Stimulated activated CD4-positive, alpha-beta T cell treated with anti-CD3 and anti-CD28 coated beads, Interleukin-12 subunit alpha, Interleukin-12 subunit beta, amount 100 ng/mL, for 24 hours (primary cell): ENCODE measurements at regions not wholly inside any gene's neighbourhood (a gene's known extent, or its start where the extent isn't known, plus 50 kb on each side); places are given as distances from the start of the nearest gene placed in this dataset.
"Not testable (repeated sequence)": the region's sequence is repeated elsewhere in the genome, so short reads cannot be mapped to it uniquely, and the experiment has no call there.

Experiments
- DNase-seq, 2 experiments: peaks; one replicate each; pipeline ENCODE4 v3.0.0-alpha.2; 2020; ENCODE audit warnings: low read depth in 2 of 2

DNA sequence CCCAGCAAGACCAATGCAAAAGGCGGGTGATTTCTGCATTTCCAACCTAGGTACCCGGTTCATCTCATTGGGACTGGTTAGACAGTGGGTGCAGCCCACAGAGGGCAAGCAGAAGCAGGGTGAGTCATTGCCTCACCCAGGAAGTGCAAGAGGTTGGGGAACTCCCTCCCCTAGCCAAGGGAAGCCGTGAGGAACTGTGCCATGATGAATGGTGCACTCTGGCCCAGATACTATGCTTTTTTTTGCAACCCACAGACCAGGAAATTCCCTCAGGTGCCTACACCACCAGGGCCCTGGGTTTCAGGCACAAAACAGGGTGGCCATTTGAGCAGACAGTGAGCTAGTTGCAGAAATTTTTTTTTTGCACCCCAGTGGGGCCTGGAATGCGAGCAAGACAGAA lies 662.6 kb upstream of the ACVR2A start:
- peak; percentile 31 to 33 for DNase-seq

DNA sequence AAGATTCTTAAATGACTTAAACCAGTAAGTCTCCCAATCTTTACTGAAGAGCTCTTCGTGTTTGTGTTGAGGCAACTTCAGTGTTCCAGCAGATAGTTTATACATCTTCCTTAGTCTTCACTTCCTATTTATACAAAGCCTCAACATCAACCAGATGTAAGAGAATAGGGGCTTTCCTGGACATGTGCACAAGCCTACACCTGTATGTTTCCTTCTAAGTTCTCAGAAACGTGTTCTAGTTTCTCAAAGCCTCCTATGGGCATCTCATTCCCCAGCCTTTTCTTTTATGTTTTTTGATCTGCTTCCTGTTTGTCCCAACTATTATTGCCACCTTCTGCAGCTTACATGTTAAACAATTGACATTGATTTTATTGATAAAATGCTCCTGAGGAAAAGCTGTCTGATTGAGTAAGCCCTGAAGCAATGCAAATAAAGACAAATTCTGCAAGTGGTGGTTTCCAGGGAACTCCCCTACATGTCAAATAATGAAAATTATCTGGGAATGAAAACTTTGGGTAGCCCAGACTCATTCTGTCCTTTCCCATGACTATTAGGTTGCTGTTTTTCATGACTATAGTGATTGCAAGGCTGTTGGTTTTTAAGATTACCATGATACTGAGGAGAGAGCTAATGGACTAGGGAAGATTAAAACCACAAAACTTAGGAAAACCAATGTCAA lies 663.3 kb upstream of the ACVR2A start:
- no peak for DNase-seq

DNA sequence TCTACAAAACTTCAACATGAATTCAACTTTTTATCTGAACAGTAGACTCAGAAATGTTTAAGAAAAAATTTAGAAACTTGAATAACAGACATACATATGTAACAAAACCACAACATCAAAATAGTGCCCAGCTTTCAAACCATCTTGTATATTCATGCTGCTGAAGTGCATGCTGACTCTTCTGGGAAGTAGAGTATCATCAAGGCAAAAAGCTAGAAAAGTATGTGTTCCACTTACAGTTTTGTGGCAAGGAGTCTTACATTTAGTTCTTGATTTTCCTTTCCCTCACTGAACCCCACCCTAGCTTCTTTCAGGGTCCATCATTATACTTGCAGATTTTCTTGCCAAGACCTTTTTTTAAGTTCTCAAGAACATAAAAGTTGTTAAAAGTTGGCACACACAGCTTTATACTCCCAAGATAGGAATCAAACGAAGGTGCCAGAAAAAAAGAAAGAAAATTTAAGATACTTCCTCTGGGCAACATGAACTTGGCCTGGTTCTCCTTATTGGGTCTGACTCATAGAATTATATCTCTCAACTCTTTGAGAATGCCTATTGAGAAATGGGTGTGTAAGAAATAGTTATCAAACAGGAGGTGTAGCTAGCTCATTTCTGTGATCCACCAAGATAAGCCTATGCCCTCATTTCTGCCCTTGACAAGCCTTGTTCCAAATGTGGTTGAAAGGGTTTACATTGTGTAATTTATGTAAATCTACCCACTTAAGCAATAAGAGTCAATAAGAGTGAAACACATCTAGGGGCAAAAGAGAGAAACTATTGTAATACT lies 667.6 kb upstream of the ACVR2A start:
- DNase-seq: no peak

DNA sequence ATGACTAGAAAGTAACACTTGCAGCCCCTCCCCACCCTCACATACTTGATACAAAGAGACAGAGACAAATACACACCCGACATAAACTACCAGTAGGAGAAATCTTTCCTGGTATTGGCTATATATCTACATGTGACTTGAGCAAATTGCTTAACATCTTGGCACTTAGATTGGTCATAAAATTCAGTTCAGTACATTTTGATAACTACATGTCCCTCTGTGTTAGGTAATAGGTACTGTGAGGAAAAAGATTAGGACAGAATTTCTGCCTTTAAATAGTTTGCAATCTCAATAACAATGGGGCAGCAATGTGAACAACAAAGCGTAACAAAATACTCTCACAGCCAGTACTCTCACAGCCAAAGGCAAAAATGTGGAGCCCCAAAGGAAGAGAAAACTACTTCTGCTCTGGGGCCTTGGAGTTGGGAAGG lies 670.0 kb upstream of the ACVR2A start:
- no peak for DNase-seq

DNA sequence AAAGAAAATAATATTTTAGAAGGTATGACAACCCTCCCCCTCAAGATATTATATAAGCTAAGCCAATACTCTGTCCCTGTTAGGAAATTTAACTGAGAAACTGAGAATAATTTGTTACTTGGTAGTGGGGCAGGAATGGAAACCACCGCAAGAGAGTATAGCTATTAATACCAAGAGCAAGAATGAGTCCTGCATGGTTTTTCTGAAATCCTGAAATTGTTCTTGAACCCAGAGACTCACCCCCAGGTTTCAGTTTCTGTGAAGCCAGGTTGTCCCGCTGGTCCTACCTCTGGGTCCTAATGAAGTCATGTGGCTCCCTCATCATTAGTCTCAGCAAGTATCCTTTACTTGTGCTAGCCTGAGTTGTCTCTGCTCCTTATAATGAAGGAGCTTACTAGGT lies 671.0 kb upstream of the ACVR2A start:
- DNase-seq: no peak

DNA sequence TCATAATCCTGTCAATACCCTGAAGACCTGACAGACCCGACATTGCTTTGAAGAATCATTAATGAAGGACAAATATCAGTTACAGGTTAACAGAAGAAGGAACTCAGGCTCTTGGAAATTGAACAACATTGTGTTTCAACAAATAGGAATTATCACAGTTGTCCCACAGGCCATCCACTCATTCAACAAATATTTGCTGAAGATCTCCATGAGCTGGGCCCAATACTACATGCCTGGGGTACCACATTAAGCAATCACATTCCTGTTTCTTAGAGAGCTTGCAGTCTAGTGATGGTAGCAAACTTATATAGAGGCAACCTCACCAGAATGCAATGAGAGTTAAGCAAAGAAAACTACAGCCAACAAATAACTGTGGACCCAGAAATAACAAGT lies 671.6 kb upstream of the ACVR2A start:
- no peak for DNase-seq

DNA sequence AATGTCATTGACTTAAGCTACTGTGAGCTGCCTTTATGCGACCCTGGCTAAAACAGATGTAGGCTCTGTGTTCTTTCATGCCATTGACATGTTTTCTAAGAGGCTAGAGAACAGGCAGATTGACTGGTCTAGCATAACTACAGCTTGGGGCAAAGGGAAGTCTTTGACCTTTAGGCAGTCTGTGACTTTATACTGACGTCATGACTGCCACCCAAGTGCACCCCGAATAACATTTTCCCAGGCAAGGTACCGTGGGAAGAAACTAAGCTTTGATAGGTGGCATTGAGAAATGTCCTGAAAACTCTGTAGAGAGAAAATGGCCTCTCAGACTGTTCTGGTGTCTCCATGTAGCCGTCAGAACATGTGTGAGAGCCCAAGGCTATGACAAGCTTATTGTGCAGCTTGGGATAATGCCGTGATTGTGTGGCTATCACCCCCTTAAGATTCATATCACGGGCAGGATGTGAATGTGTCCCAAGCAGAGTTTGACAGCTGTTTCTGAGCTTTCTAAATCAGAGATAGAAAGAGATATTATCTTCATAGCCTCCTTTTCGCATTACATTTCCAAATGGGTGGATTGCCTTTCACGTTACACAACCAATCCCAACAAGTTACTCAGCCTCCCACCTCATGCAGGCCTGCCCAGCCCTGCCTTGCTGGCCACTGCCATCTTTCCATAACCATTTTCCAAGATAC lies 672.2 kb upstream of the ACVR2A start:
- DNase-seq: no peak

DNA sequence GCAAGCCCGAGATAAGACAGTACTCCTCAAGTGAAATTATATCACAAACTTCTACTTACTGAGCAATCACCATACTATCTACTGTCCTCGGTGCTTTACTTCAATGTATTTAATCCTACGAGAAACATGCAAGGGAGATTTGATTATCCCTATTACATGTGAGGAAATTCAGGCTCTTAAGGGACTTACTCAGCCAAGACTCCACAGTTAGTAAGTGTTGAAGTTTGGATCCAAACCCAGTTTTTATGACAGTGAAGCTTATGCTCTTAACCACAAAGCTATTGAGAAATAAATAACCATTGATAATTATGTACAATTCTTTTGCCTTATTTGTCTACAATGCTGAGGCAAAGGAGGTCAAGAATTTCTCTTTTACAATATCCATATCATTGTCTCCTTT lies 672.9 kb upstream of the ACVR2A start:
- DNase-seq: no peak

DNA sequence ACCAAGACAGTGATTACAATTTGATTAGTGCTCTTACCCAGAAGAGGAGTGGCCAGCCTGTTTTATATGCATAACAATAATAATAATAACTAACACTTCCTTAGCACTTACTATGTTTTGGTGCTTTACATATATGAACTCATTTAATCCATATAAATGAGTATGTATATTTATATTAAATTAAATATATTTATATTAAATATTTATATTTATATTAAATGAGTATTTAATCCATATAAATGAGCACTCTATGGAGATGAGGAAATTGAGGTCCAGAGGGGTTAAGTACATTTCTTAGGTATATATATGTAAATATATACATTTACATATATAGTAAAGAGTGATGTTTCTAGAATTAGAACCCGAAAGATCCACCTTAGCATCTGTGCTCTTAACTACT lies 673.9 kb upstream of the ACVR2A start:
- DNase-seq: no peak

DNA sequence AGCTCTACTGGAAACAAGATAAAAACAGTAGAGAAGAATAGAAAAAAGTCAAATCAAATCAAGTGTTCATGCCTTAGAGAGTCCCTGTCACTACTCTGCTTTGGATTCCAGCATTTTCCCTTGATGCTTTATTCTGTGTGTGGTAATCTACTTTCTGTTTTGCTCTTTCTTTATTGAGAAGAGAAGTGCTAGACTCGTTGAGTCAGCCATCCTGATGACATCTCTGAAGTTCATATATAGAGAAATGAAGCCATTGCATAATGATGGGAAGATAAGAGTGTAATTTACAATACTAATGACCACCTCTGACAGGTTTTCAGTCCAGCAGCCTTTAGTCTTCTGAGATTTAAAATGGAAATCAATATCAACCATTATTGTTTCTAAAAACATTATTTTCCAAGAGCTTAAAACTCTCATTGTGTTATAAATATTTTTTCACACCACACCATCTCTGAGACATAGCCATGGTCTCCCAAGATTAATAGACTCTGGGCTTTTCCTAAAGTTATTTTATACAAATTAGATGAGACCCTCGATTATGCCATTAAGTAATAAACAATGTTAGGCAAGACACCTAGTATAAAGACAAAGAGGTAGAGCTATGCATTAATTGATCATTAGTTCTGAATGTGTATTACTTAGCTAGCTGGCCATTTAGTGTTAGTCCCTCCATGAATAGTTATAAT lies 679.0 kb upstream of the ACVR2A start:
- DNase-seq: no peak

DNA sequence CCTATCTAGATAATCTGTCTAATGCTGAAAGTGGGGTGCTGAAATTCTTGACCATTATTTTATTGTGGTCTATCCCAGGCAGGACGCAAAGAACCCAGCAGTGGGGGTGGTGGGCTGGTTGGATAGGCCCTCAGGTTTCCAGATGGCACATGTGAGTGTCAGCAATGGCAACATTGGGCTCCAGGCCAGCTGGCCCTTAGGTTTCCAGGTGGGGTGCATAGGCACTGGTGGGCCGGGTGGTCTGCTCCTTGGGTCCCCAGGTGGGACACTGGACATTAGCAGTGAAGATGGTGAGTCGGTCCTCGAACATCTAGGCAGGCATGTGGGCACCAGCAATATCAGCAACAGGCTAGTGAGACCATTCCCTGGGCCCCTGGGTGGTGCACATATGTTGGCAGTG lies 680.3 kb upstream of the ACVR2A start:
- DNase-seq: no peak

DNA sequence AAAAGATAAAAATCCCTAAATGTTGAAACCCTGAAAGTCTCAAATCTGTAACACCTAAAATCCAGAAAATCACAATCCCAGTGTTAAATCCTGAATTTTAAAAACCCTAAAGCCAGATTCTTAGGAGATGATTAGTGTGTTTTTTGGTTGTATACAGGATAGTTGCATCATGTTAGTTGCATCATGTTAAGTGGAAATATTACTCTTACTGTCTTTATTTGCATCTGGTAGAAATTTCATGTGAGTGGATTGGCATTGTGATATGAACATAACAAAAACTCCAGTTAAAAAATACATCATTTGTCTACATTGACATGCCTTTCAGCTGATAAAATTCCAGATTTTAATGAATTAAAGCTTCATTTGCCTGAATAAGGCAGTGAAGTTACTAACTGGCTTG lies 683.1 kb upstream of the ACVR2A start:
- no peak for DNase-seq

DNA sequence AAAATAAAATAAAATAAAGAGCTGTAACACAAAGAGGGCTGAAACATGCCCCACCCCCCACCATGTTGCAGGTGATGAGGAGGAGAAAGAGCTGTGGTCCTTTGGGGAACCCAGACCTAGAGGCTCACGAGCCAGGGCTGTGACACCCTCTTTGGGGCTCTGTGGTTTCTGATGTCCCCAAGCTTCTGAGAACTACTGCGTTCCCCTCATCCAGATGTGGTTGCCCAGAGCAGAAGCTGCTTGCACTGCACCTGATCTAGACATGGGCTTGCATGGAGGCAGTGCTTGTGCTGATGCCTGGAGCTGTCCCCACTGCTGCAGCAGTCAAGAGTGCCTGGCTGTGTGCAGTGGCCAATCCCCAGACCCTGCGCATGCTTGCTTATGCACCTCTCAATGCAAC lies 687.9 kb upstream of the ACVR2A start:
- DNase-seq: no peak

DNA sequence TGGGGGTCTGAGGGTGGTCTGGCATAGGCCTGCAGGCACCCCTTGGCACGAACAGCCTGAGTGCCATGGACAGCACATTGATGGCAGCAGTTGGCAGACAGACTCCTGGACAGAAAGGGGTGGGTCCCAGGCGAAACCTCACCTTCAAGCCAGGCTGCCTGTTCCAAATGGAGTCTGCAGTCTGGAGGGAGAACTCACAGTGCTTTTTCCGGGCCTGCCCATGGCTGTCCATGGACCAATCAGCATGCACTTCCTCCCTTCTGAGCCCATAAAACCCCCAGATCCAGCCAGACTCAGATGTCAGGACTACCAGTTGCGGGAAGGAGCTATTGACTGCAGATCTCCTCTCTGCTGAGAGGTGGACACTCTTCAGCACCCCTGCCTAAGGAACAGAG lies 694.6 kb upstream of the ACVR2A start:
- DNase-seq: no peak

DNA sequence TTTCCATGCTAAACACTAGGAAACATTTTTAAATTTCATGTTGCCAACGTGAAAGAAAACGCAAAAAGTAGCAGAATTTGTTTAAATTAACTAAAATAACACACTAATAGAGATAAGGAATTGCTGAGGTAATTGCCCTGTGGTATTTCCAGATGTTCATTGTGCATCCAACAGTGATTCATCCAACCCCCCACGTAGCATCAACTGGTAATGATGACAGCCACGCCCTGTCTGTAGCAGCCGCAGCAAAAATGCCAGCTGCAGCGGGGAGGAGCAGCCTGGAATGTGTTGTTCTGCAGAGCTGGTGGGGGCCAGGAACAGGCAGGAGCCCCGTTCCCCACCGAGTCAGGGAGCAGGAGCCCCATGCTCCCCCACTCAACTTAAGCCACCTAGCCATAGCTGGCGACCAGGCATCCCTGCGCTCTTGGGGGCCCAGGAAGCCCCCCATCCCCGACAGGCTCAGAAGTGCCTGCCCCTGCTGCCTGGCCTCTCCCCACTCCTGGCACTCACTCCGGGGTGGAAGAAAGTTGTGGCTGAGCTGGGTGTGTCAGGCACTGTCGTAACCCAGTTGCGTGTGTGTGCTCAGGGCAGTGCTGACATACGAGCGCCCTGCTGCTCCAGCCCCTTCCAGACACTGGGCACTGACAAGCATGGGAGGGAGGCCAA lies 695.1 kb upstream of the ACVR2A start:
- no peak for DNase-seq

DNA sequence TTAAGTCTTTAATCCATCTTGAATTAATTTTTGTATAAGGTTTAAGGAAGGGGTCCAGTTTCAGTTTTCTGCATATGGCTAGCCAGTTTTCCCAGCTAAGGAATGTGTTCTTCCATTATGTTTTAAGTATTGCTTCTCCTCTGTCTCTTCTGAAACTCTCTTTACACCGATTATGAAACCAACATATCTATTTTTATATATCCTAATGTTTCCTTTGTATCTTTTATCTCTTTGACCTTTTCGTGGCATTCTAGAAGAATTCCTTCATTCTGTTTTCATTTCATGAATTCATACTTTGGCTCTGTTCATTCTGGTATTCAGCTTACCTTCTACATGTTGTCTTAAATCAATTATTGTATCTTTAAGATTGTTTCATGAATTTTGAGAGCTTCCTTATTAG lies 697.0 kb upstream of the ACVR2A start:
- no peak for DNase-seq

DNA sequence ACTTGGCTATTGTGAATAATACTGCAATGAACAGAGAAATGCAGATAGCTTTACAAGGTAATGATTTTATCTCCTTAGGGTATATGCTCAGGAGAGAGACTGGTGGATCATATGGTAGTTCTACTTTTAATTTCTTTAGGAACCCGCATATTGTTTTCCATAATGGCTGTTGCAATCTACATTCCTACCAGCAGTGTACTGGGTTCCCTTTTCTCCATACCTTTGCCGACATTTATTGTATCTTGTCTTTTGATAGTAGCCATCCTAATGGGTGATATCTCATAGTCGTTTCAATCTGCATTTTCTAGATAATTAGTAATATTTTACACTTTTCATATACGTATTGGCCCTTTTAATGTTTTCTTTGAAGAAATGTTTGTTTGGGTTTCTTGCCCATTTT lies 702.9 kb upstream of the ACVR2A start:
- no peak for DNase-seq

DNA sequence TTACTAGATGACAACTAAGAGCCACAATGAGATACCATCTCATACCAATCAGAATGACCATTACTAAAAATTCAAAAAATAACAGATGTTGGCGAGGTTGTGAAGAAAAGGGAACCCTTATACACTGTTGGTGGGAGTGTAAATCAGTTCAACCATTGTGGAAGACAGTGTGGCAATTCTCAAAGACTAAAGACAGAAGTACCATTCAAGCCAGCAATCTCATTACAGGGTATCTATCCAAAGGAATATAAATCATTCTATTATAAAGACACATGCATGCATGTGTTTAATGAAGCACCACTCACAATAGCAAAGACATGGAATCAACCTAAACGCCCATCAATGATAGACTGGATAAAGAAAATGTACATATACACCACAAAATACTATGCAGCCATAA lies 705.1 kb upstream of the ACVR2A start:
- DNase-seq: not testable (repeated sequence)

DNA sequence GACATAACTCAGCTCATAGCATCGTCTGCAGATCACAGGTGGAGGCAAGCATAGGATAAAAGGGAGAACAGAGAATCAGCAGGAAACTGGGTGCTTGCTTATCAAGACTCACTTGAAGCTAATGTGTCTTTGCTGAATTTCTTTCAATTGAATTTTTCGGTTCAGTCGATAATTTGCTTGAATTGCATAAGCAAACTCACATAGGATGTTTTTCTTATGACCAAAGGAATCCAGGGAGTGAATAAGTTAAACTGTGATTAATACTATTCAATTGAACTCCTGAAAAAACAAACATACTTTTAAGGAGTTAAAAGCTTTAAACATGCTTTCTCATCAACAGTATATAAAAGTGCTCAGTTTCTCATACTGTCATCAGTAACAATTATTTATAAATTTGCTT lies 707.1 kb upstream of the ACVR2A start:
- no peak for DNase-seq

DNA sequence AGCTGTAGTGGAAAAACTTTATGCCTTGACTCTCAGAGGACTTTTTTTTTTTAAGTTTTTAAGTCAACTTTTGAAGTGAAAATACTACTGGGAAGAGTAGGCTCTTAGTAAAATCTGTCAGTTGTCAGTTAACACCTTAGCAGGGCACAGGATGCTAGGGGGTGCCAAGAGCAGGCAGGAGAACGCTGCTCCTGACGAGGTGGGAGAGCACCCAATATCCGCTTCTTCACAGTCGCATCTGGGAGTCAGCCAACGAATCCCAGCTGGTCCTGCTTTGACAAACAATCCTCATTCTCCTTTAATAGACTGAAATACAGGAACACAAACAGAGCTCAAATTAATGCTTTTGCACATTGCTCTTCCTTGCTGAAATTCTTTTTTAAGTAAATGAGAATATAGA lies 709.5 kb upstream of the ACVR2A start:
- no peak for DNase-seq

DNA sequence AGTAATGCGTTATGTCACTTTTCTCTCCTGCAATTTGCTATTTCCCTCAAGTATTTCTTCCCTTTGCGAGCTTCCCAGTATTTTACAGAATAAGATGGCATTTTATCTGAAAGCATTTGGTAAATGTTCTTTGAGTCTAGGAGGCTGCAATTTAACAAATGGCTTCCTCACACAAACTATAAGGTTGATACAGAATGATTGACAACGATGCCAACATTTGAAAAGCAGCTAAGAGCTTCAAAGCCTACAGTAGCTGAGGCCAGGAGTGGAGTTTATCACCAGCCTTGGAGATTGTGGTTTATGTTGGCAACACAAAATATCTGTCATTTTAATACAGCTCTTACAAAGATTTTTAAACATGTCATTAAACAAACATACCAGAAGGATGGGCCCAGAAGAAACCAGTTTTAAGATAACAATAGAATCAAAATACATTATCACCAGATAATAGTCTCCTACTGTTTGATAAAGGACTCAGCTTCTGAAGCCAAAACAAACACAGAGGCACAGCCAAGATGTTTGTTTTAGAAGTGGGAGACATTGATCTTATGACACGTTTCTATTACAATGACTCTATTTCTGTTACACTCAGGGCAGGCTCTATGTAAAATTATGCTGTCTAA lies 711.4 kb upstream of the ACVR2A start:
- no peak for DNase-seq
